Activated naive CD4-positive, alpha-beta T cell treated with anti-CD3 and anti-CD28 coated beads, Interleukin-2, amount 50 U/mL, for 72 hours (primary cell): ENCODE measurements at regions not wholly inside any gene's neighbourhood (a gene's known extent, or its start where the extent isn't known, plus 50 kb on each side); places are given as distances from the start of the nearest gene placed in this dataset.
"Not testable (repeated sequence)": the region's sequence is repeated elsewhere in the genome, so short reads cannot be mapped to it uniquely, and the experiment has no call there.

Experiments
- ATAC-seq, 2 donors: fragments of 150-1000 bp; cut with Tn5 transposase; 2 replicates each; pipeline ENCODE4 v1.10.0; 2021; ENCODE audit warnings: mild to moderate bottlenecking in 2 of 2, moderate library complexity in 2 of 2
- DNase-seq, 2 donors: peaks; one replicate each; pipeline ENCODE4 v3.0.0; 2021 to 2022; ENCODE audit warnings: low spot score in 2 of 2
- H3K27ac Mint-ChIP-seq, 2 donors: one replicate each; pipeline ENCODE4 v1.8.0; 2022; ENCODE audit warnings: mild to moderate bottlenecking in 2 of 2, mixed read lengths in 2 of 2
- H3K36me3 Mint-ChIP-seq, 2 donors: one replicate each; pipeline ENCODE4 v1.8.0; 2022; ENCODE audit warnings: mixed read lengths in 2 of 2
- H3K9me3 Mint-ChIP-seq, 2 donors: one replicate each; pipeline ENCODE4 v1.8.0; 2022; ENCODE audit warnings: mixed read lengths in 2 of 2

DNA sequence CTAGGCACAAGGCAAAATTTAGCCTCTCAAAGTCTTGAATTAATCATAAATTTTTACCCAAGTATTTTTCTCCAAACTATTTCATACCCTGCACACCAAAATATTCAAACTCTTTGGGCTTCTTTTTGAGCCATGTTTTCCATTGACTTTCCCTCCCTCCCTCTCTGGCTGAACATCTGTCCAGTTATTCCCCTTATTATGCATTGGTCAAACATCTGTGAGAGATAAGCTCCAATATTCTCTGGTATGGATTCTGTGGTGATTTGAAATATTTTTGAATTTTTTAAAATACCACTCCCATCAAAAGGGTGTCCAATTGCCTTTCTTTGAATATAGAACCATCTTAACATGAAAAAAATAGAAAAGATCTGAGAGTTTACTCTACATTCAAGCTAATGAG is 244.2 kb downstream of the RFPL4B start:
- no peak for ATAC-seq
- no peaks in the 10 kb centered on the region for H3K36me3 Mint-ChIP-seq
- no peak overlapping the region for H3K27ac Mint-ChIP-seq

DNA sequence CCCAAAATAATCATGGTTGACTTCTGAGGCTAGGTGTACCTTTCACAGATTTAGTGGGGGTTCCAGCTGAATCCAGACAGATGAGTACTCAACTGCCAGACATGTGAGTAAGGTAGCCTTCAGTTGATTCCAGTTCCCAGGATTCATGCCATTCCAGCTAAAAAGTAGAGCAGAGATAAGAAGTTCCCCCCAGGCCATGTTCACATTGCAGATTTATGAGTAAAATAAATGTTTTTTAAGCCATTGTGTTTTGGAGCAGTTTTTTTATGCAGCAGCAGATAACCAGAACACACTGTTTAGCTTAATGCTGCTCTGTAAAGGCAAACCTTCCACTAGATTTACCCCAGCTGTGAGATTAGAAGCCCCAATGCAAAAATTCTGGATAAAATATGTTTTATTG is 245.0 kb downstream of the RFPL4B start:
- no peak for DNase-seq
- Mint-ChIP-seq H3K36me3 (no peaks in the 10 kb centered on the region), H3K27ac (no peak overlapping the region), H3K9me3 (peaks cover 5 to 8% of the 10 kb centered on the region in 2 donors)
- ATAC-seq = no peak

More for the DNA sequence above, 244.2 kb downstream of the RFPL4B start:
- DNase-seq = no peak
- H3K9me3 Mint-ChIP-seq = peaks cover 5 to 11% of the 10 kb centered on the region in 2 donors

DNA sequence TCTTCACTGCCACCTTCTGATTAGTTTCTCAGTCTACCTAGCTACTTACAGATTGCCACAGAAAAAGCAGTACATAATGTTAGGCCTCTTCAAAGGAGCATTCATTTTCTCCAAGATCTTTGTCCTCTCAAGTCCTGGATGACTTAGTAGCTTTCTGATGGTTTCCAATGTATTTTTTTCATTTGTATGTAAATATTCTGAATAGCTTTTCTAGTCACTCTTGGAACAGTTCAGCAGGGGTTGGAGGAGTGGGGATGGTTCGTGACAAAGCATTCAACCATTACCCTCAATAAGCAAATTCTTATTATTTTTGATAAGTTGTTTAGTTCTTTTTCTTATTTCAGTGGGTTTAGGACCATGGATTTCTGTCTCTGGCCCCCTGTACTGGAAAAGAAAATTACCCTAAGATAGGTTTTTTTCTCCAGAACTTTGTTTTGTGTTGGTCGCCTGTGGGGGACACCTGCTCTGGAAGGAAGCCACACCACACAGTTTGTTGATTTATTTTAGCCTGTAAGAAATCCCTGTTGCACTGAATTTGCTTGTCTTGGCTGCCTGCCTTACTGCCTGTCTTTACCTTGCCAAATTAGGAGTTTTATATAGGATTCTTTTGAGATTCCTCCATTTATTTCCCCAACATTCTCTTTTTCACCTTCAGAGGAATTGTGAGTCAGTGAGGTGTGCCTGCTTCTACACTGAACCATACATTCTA is 247.9 kb downstream of the RFPL4B start:
- ATAC-seq = no peak
- no peak overlapping the region for H3K27ac Mint-ChIP-seq
- DNase-seq = no peak
- peaks cover 5 to 14% of the 10 kb centered on the region in 2 donors for H3K9me3 Mint-ChIP-seq
- no peaks in the 10 kb centered on the region for H3K36me3 Mint-ChIP-seq

DNA sequence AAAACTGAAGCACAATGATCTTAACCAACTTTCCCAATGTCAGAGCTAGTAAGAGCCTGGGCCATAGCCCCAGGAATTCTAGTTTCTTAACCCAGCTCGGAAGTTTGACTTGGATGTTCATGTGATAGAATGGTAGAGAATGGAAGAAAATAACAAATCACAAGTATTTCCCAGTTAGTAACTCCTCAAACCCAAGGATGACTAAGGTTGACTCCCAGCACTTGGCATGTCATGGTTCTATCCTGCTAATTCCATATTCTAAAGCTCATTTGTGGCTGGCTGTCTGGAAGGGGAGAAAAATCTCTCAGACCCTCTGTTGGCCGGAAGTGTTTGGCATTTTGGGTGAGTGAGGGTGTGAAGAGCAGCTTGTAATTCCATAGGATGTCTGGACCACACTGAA is 248.7 kb downstream of the RFPL4B start:
- H3K9me3 Mint-ChIP-seq = peaks cover 5 to 20% of the 10 kb centered on the region in 2 donors
- no peaks in the 10 kb centered on the region for H3K36me3 Mint-ChIP-seq
- H3K27ac Mint-ChIP-seq = no peak overlapping the region
- DNase-seq (no peak), ATAC-seq (no peak)

DNA sequence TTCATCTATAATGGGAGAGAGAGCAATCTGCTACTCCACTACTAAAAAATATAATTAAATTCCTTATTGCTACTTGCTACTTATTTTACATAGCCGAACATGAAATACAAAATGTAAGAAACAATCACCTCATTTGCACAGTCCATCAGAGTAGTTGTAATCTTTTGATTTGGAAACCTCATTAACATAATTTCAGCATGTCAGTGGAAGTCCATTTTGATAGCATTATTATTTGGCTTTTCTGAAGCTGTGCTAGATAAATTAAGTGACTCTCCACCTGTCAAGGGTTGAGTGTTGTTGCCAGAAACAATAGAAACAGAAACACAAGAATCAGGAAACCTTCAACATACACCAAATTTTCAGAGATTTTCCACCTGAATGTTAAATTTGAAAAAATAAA is 250.0 kb downstream of the RFPL4B start:
- H3K27ac Mint-ChIP-seq = no peak overlapping the region

DNA sequence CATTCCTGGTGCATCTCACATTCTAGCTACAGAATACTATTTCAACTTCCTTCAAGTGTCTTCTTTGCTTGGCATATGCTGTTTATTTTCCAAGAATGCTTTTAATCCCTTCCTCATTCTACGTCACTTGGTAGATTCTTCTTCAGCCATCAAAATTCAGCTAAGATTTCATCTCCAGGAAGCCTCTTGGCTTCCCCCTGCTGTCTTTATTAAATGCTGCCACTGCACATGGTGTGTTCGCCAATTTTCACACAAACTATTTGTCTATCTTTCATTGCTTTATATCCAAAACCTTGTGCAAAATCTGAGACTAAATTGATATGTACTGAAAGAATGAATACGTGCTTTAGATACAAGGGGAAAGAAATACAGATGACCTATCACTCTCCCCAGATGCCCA is 253.0 kb downstream of the RFPL4B start:
- Mint-ChIP-seq H3K36me3 (no peaks in the 10 kb centered on the region), H3K9me3 (peaks cover 0 to 16% of the 10 kb centered on the region in 2 donors), H3K27ac (no peak overlapping the region)
- DNase-seq (no peak), ATAC-seq (no peak)

More for the DNA sequence above, 250.0 kb downstream of the RFPL4B start:
- no peak for DNase-seq
- Mint-ChIP-seq H3K9me3 (peaks cover 5 to 20% of the 10 kb centered on the region in 2 donors), H3K36me3 (no peaks in the 10 kb centered on the region)
- no peak for ATAC-seq

DNA sequence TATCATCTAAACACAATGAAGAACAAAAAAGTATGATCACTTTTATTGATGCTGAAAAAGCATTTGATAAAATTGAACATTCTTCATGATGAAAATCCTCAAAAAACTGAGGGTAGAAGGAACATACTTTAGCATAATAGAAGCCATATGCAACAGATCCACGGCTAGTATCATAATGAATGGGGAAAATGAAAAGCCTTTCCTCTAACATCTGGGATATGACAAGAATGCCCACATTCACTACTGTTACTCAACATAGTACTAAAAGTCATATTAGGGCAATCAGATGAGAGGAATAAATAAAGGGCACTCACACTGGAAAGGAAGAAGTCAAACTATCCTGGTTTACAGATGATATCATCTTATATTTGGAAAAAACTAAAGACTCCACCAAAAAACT is 256.6 kb downstream of the RFPL4B start:
- Mint-ChIP-seq H3K9me3 (peaks cover 8 to 22% of the 10 kb centered on the region in 2 donors), H3K27ac (no peak overlapping the region), H3K36me3 (peaks cover 6 to 7% of the 10 kb centered on the region in 2 donors)
- ATAC-seq (no peak), DNase-seq (no peak)

DNA sequence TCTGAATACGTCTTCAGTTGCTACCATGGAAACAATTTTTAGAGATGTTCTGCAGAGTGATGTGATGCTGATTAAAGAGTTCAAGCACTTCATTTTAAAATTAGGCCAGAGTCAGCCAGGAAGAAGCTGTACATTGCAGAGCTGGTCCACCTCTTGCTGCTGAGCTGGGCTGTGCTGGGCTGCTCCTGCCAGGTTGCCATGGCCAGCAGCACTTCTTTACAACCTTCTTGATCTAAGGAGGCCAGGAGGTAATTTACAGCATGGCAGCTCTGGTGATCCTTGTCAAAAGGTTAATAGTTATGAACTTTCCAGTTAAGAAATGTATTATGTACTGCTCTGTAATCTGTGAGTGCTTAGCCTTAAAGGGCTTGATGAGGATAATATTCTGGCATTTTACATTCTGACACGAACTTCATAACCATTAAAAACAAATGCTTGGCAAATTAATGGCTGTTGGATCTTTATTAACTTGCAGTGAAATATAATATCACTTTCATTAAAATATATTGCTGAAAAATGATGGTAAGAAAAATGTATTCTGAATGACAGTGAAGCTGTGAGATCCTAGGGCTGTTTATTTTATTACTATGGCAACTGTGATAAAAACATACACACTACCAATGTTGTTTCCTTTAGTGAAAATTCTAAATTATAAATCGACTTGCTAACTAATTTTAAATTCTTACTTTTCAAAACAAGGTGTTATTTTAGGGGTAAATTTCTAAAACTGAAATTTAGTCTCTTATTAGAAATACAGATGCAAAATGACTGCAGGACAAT is 259.7 kb downstream of the RFPL4B start:
- Mint-ChIP-seq H3K9me3 (peaks cover 14 to 15% of the 10 kb centered on the region in 2 donors), H3K27ac (no peak overlapping the region), H3K36me3 (peaks cover 7 to 8% of the 10 kb centered on the region in 2 donors)
- ATAC-seq = no peak
- DNase-seq = no peak

DNA sequence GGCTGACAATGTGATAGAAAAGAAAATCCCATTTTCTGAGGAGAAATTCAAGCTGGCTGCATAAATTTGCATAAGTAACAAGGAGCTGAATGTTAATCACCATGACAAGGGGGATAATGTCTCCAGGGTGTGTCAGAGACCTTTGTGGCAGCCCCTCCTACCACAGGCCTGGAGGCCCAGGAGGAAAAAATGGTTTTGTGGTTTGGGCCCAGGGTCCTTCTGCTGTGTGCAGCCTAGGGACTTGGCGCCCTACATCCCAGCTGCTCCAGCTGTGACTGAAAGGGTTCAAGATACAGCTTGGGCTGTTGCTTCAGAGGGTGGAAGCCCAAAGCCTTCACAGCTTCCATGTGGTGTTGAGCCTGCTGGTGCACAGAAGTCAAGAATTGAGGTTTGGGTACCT is 261.8 kb downstream of the RFPL4B start:
- H3K9me3 Mint-ChIP-seq = peaks cover 14 to 15% of the 10 kb centered on the region in 2 donors
- H3K36me3 Mint-ChIP-seq, DNase-seq, H3K27ac Mint-ChIP-seq, ATAC-seq: not testable (repeated sequence)

DNA sequence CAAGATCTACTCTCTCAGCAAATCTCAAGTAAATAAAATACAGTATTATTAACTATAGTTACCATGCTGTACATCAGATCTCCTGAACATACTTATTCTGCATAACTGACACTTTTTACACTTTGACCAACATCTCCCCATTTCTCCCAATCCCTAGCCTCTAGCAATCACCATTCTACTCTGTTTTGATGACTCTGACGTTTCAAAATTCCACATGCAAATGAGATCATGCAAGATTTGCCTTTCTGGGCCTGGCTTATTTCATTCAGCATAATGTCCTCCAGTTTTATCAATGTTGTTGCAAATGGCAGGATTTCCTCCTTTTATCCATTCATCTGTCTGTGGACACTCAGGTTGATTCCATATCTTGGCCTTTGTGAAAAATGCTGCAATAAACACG is 266.3 kb downstream of the RFPL4B start:
- no peak overlapping the region for H3K27ac Mint-ChIP-seq
- H3K9me3 Mint-ChIP-seq = peaks cover 11 to 15% of the 10 kb centered on the region in 2 donors
- DNase-seq = no peak
- peaks cover 4% of the 10 kb centered on the region in 2 donors for H3K36me3 Mint-ChIP-seq
- no peak for ATAC-seq

DNA sequence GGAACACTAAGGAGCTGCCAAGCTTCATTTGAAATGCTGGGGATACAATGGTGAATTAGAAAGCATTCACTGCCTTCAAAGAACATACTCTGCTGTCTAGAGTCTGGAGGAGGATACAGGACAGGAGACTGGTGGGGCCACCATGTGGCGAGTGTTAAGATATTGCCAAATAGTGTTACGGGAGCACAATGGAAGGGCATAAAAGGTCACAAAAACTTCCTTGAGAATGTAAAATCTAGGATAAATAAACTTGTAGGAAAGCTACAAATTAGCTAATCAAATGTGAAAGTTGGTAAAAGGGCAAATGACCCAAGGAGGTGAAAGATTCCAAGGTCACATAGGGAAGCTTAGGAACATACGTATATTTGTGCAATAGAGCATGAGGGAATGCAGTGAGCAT is 271.7 kb downstream of the RFPL4B start:
- H3K36me3 Mint-ChIP-seq = no peaks in the 10 kb centered on the region

DNA sequence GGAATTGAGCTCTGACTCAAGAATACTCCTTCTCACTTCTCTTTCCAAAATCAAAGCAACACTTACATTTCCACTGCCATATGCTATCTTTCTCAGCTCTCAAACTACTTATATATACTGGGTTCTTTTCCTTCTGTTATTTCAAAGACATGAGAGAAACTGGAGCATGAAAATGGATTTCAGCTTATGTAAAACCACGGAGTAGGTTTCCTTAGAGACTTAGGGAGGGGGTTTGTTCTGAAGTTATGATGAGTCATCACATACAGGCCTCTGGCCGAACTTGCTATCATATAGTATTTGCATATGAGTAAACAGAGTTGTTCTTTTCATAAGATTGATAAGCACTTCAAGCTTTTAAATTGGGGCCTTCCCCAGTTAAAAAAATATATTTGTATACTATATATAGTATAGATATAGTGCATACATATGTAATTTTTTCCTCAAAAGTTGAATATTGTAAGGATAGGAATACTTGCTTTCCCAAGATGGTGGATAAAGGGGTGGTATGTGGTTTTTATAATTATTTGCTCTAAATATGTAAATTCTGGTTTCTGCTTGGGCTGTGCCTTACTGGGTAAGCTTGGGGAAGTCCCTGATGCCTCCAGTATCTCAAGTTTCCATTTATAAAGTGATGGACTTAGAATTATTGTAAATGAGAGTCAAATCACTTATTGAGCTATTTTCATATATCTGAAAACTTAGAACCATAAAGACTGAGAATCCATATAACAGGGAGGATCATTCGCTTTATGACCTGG is 273.9 kb downstream of the RFPL4B start:
- ATAC-seq (no peak), DNase-seq (no peak)
- Mint-ChIP-seq H3K27ac (no peak overlapping the region), H3K9me3 (peaks cover 0 to 2% of the 10 kb centered on the region in 2 donors), H3K36me3 (no peaks in the 10 kb centered on the region)

More for the DNA sequence above, 271.7 kb downstream of the RFPL4B start:
- DNase-seq = no peak
- Mint-ChIP-seq H3K9me3 (peaks cover 2 to 4% of the 10 kb centered on the region in 2 donors), H3K27ac (no peak overlapping the region)
- no peak for ATAC-seq

DNA sequence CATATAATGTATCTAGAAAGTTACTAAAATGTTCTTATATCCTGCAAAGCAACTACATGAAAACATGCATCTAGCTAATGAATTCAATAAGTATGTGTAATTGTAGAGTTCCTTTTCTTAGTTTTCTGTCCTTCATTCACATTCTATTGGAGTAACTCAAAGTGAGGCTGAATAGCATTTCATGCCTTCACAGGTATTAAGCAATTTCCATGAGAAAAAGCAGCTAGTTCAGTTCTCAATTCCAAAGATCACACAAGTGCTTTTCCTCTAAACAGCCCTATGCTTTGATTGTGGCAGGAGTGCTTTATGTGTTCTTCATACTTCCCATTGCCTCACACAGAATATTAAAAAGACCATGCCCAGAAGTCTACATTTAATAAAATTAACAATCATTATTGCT is 274.9 kb downstream of the RFPL4B start:
- Mint-ChIP-seq H3K36me3 (no peaks in the 10 kb centered on the region), H3K27ac (no peak overlapping the region), H3K9me3 (peaks cover 0 to 2% of the 10 kb centered on the region in 2 donors)
- ATAC-seq = no peak
- DNase-seq = no peak

DNA sequence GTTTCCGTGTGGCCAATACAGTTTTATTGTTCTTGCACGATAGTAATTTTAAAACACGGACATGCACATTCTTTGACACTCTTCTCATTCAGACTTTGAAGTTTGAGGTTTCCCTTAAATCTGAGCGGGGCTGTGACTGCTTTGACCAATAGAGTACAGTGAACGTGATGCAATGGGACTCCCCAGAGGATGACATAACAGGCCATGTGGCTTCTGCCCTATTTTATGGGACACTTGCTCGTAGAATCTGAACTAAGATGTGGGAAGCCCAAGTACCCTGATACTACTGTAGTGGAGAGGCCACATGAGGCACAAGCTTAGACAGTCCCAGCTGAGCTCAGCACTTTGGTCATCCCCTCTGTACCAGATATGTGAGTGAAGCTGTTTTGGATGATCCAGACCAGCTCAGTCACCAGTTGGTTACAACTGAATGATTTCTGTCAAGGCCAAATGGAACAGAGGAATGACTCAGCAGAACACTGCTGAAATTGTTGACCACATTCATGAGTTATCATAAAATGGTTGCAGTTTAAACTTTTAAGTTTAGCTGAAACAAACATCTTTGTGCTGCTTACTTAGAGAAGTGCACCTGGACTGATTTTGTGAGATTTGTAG is 279.4 kb downstream of the RFPL4B start:
- DNase-seq = no peak
- Mint-ChIP-seq H3K27ac (no peak overlapping the region), H3K36me3 (no peaks in the 10 kb centered on the region), H3K9me3 (peaks cover 0 to under 1% of the 10 kb centered on the region in 2 donors)
- ATAC-seq = no peak

DNA sequence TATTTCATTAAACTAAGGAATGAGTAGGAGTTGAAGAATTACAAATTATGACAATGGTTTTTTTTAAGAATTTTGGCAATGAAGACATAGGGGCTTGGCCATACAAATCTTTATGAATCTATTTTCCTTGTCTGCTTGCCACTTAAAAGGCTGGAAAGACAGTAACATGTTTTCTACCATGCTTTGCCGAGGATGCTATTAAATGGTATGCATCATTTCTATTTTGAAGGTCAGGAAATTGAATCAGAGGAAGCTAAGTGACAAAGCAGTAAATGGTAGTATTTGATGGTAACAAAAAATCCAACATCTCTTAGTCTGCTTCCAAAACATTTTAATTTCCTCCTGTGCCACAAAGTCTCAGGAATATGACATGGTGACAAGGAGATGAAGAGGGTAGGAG is 287.2 kb downstream of the RFPL4B start:
- H3K27ac Mint-ChIP-seq = no peak overlapping the region
- H3K36me3 Mint-ChIP-seq = no peaks in the 10 kb centered on the region
- DNase-seq (no peak), ATAC-seq (no peak)
- H3K9me3 Mint-ChIP-seq = peaks cover 0 to 4% of the 10 kb centered on the region in 2 donors

DNA sequence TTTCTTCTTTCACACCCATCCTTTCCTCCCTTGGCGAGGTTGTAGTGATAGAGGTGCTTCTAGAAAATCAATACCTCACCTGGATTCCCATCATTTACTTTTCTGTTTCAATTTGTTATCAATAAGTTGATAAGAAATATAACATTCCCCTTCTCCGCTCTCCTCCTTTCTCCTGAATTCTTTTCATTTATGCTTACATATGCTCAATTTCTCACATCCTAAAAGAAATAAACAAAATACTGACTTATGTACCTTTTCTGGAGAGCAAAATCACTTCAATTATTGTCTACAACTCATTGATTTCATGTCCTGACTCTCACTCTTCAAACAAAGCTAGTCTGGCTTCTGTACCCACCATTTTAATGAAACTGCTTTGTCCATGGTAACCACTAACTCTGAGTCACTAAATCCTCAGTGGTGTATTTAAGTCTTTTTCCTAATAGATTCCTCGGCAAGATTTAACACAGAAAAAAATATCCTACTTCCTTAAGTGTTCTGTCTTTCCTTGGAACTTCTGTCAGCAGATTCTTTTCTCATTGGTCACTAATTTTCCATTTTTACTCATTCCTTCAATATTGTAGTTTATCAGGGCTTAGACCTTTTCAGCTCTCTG is 289.6 kb downstream of the RFPL4B start:
- H3K9me3 Mint-ChIP-seq = peaks cover 0 to 2% of the 10 kb centered on the region in 2 donors
- no peak for DNase-seq
- no peaks in the 10 kb centered on the region for H3K36me3 Mint-ChIP-seq
- no peak overlapping the region for H3K27ac Mint-ChIP-seq
- ATAC-seq = no peak
